ENCODE measurements at regions not wholly inside any gene's neighbourhood (a gene's known extent, or its start where the extent isn't known, plus 50 kb on each side); places are given as distances from the start of the nearest gene placed in this dataset.

DNA sequence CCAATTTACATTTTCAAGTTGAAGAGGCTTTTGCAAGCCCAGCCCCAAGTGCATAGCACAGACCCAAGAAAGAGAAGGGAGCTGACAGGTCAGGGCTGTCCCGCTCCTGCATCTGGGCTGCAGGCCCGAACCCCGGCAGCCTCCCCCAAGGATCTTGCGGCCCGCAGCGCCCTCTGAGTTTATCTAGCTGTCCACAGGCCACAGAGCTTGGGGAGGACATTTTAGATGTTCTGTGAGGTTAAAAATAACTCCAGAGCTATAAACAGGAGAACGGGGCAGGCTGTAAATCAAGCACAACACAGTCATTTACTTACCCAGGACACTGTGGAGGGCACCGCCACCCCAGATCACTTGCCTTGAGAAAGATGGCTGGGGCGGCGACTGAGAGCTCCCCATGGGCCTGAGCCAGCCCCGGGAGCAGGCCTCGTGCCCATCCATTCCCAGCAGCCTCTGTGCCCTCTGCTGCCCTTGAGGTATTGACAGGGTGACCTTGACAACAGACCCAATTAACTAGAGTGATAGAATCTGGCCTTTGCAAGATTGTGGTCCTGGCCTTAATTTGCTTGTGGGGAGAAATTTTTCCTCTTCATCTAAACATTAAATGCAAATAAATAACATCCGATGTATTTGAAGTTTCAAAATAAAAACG is 563.0 kb downstream of the TCERG1L start:
- Histone ChIP-seq H3K79me1 (ENCODE audit: insufficient read depth, low read depth, low read length, poor library complexity, severe bottlenecking) (no peaks in the 10 kb centered on the region), H2AFZ (ENCODE audit: low read length) (no peak overlapping the region), H3K14ac (ENCODE audit: insufficient read depth, low read length) (no peak overlapping the region), H3K18ac (ENCODE audit: insufficient read length, low read depth, low read length) (no peak overlapping the region), H2AK5ac (ENCODE audit: insufficient read length, low read length) (no peak overlapping the region), H3K27ac (ENCODE audit: insufficient read length, low read depth, low read length) (no peak overlapping the region), H2BK120ac (ENCODE audit: low read depth, low read length, poor library complexity, severe bottlenecking) (no peak overlapping the region), H2BK20ac (ENCODE audit: low read depth, low read length, poor library complexity, severe bottlenecking) (no peak overlapping the region), H3T11ph (ENCODE audit: low read length) (no peak overlapping the region), H4K91ac (ENCODE audit: insufficient read length, low read depth, low read length) (no peak overlapping the region), H4K8ac (replicated peaks; ENCODE audit: insufficient read length, low read depth, low read length) (no peak overlapping the region), H3K4ac (ENCODE audit: low read depth, low read length) (no peak overlapping the region), H3K79me2 (ENCODE audit: insufficient read depth, low read length) (no peaks in the 10 kb centered on the region), H2BK5ac (ENCODE audit: insufficient read length, low read length) (no peak overlapping the region), H3K27me3 (ENCODE audit: insufficient read depth, low read length) (no peaks in the 10 kb centered on the region), H3K4me1 (ENCODE audit: insufficient read depth, low read length) (peaks cover 7% of the 10 kb centered on the region; the same call in 1 of the 2 replicates), H3K9me3 (ENCODE audit: control insufficient read depth, low read depth, low read length) (no peaks in the 10 kb centered on the region), H3K23ac (ENCODE audit: insufficient read length, low read depth, low read length) (no peak overlapping the region), H3K9ac (ENCODE audit: extremely low read depth, insufficient read length, low read length) (no peak overlapping the region), H3K56ac (ENCODE audit: insufficient read length, low read depth, low read length) (no peak overlapping the region), H3K4me2 (ENCODE audit: insufficient read depth, insufficient read length, low read length) (no peak overlapping the region), H2BK12ac (ENCODE audit: insufficient read length, low read depth, low read length) (no peak overlapping the region), H2BK15ac (ENCODE audit: low read depth, low read length) (no peak overlapping the region), H4K20me1 (ENCODE audit: control insufficient read depth, insufficient read depth, insufficient read length) (no peaks in the 10 kb centered on the region), H3K23me2 (ENCODE audit: insufficient read length, low read depth, low read length, poor library complexity, severe bottlenecking) (peaks cover 4% of the 10 kb centered on the region), H4K5ac (ENCODE audit: insufficient read length, low read depth, low read length) (no peak overlapping the region)
- Mint-ChIP-seq H3K9me3 (no peaks in the 10 kb centered on the region), H3K27me3 (ENCODE audit: low read depth) (peaks cover 1% of the 10 kb centered on the region), H3K4me3 (no peak overlapping the region), H3K4me1 (peaks cover 28 to 43% of the 10 kb centered on the region in 2 experiments), H3K36me3 (ENCODE audit: insufficient read depth in 1 of 3, low read depth in 3 of 3) (no peaks in the 10 kb centered on the region), H3K27ac (no peak overlapping the region)
- peak; percentile 17 for DNase-seq
- WGBS (ENCODE audit: extremely low coverage, insufficient read length, low lambda C conversion rate) = no CpG with 5 or more reads among the region's 14 CpGs
- TF ChIP-seq, protein P1, sequence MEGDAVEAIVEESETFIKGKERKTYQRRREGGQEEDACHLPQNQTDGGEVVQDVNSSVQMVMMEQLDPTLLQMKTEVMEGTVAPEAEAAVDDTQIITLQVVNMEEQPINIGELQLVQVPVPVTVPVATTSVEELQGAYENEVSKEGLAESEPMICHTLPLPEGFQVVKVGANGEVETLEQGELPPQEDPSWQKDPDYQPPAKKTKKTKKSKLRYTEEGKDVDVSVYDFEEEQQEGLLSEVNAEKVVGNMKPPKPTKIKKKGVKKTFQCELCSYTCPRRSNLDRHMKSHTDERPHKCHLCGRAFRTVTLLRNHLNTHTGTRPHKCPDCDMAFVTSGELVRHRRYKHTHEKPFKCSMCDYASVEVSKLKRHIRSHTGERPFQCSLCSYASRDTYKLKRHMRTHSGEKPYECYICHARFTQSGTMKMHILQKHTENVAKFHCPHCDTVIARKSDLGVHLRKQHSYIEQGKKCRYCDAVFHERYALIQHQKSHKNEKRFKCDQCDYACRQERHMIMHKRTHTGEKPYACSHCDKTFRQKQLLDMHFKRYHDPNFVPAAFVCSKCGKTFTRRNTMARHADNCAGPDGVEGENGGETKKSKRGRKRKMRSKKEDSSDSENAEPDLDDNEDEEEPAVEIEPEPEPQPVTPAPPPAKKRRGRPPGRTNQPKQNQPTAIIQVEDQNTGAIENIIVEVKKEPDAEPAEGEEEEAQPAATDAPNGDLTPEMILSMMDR (conservative IDR thresholded peaks at IDR 0.05) = no peak

All from H9 (cell line).